H1 (cell line): ENCODE measurements at regions not wholly inside any gene's neighbourhood (a gene's known extent, or its start where the extent isn't known, plus 50 kb on each side); places are given as distances from the start of the nearest gene placed in this dataset.
"Not testable (repeated sequence)": the region's sequence is repeated elsewhere in the genome, so short reads cannot be mapped to it uniquely, and the experiment has no call there.

Experiments
- CTCF ChIA-PET: fragments of 300-600 bp; sonication (Branson Sonifier 250); formaldehyde crosslinking; loops from one replicate; lab custom pipeline; 2021; ENCODE audit not compliant: partially characterized antibody; lab: Charles Lee
- POLR2A ChIA-PET: fragments of 300-600 bp; sonication (Branson Sonifier 250); formaldehyde crosslinking; loops from one replicate; lab custom pipeline; 2021; ENCODE audit warnings: inconsistent platforms; ENCODE audit not compliant: partially characterized antibody; lab: Charles Lee
- DNase-seq, 2 experiments: peaks; one replicate each; pipeline versions ENCODE4 v3.0.0 to v3.0.0-alpha.2; 2010 to 2022; ENCODE audit warnings: low spot score in 2 of 2, low read depth in 1 of 2, mixed read lengths in 1 of 2
- FAIRE-seq: peaks from 2 replicates; lab custom pipeline; 2011; peaks lifted over from hg19 to GRCh38; lab: Jason Lieb, UNC
- H2AFZ ChIP-seq: 2 replicates; pipeline ENCODE4 v1.8.1; 2012; ENCODE audit warnings: low read length, inconsistent platforms
- H2AK5ac ChIP-seq: 2 replicates; pipeline ENCODE4 v1.6.1; 2013; ENCODE audit warnings: low read depth, low read length
- H2BK120ac ChIP-seq: replicated peaks from 2 replicates; pipeline ENCODE3; 2013; ENCODE audit warnings: low read depth, low read length, inconsistent platforms
- H2BK12ac ChIP-seq: 2 replicates; pipeline ENCODE4 v1.6.1; 2013; ENCODE audit warnings: low read depth, low read length
- H2BK15ac ChIP-seq: 2 replicates; pipeline ENCODE4 v1.6.1; 2013; ENCODE audit warnings: low read length
- H2BK20ac ChIP-seq: 2 replicates; pipeline ENCODE4 v1.6.1; 2013; ENCODE audit warnings: low read length
- H2BK5ac ChIP-seq: 2 replicates; pipeline ENCODE4 v1.6.1; 2013; ENCODE audit warnings: low read depth, low read length
- H3K14ac ChIP-seq: 2 replicates; pipeline ENCODE4 v1.6.1; 2013; ENCODE audit warnings: inconsistent platforms; ENCODE audit not compliant: insufficient read length
- H3K18ac ChIP-seq: 2 replicates; pipeline ENCODE4 v1.6.1; 2013; ENCODE audit warnings: low read length; ENCODE audit errors: extremely low read depth
- H3K23ac ChIP-seq: 2 replicates; pipeline ENCODE4 v1.6.1; 2013; ENCODE audit warnings: inconsistent platforms; ENCODE audit not compliant: insufficient read length
- H3K23me2 ChIP-seq: 2 replicates; pipeline ENCODE4 v1.6.1; 2013; ENCODE audit warnings: low read depth, low read length
- H3K27ac ChIP-seq: 2 replicates; pipeline ENCODE4 v1.6.1; 2011; ENCODE audit warnings: low read depth, low read length, inconsistent platforms
- H3K27me3 ChIP-seq, 4 experiments: replicated peaks in 1 of 4; 1 replicate in 1 of 4; 2 replicates in 3 of 4; pipeline versions ENCODE4 v1.6.1 to v1.8.1; 2011 to 2013; ENCODE audit warnings: low read length in 3 of 4, mild to moderate bottlenecking in 3 of 4, inconsistent platforms in 2 of 4, mixed read lengths in 2 of 4, moderate library complexity in 1 of 4; ENCODE audit not compliant: control insufficient read depth in 3 of 4, insufficient read depth in 3 of 4; ENCODE audit errors: extremely low read depth in 1 of 4
- H3K36me3 ChIP-seq, 4 experiments: 2 replicates each; pipeline versions ENCODE4 v1.6.1 to v1.8.1; 2011 to 2013; ENCODE audit warnings: mild to moderate bottlenecking in 4 of 4, low read length in 3 of 4, moderate library complexity in 2 of 4, control low read depth in 1 of 4, inconsistent platforms in 1 of 4; ENCODE audit not compliant: insufficient read depth in 4 of 4, control insufficient read depth in 2 of 4
- H3K4ac ChIP-seq: replicated peaks from 2 replicates; pipeline ENCODE3; 2013; ENCODE audit warnings: low read length, low read depth, mixed read lengths, inconsistent platforms; ENCODE audit not compliant: insufficient read length
- H3K4me1 ChIP-seq, 4 experiments: replicated peaks in 1 of 4; 1 replicate in 1 of 4; 2 replicates in 3 of 4; pipeline versions ENCODE4 v1.6.1 to v1.8.1; 2011 to 2013; ENCODE audit warnings: low read length in 3 of 4, inconsistent platforms in 2 of 4, mixed read lengths in 1 of 4; ENCODE audit not compliant: insufficient read depth in 4 of 4, control insufficient read depth in 3 of 4
- H3K4me2 ChIP-seq, 2 experiments: 2 replicates each; pipeline versions ENCODE4 v1.6.1 to v1.8.1; 2011 to 2013; ENCODE audit warnings: low read depth in 2 of 2, low read length in 2 of 2, control low read depth in 1 of 2, inconsistent platforms in 1 of 2, mild to moderate bottlenecking in 1 of 2; ENCODE audit not compliant: insufficient read depth in 1 of 2
- H3K4me3 ChIP-seq, 4 experiments: fragments of 200-600, 300-600 bp in 1 of 4; sonication (generic), shearing (Covaris generic), sonication (Bioruptor Twin) in 1 of 4; 2 replicates each; pipeline versions ENCODE4 v1.5.1 to v1.8.1; 2011 to 2016; ENCODE audit warnings: low read length in 4 of 4, low read depth in 3 of 4, control low read depth in 2 of 4, inconsistent platforms in 2 of 4, mild to moderate bottlenecking in 2 of 4, mixed read lengths in 1 of 4, moderate library complexity in 1 of 4; ENCODE audit not compliant: insufficient read depth in 2 of 4; ENCODE audit errors: extremely low read depth in 1 of 4
- H3K56ac ChIP-seq: replicated peaks from 2 replicates; pipeline ENCODE3; 2013; ENCODE audit warnings: low read depth, mild to moderate bottlenecking, mixed read lengths, low read length, inconsistent platforms; ENCODE audit not compliant: insufficient read length
- H3K79me1 ChIP-seq: 2 replicates; pipeline ENCODE4 v1.6.1; 2013; ENCODE audit warnings: low read depth, low read length, control low read depth
- H3K79me2 ChIP-seq, 2 experiments: 2 replicates each; pipeline versions ENCODE4 v1.6.1 to v1.8.1; 2012 to 2013; ENCODE audit warnings: low read length in 2 of 2, mild to moderate bottlenecking in 2 of 2, inconsistent platforms in 1 of 2; ENCODE audit not compliant: insufficient read depth in 2 of 2, control insufficient read depth in 1 of 2
- H3K9ac ChIP-seq, 4 experiments: replicated peaks in 1 of 4; 1 replicate in 1 of 4; 2 replicates in 3 of 4; pipeline versions ENCODE4 v1.6.1 to v1.8.1; 2011 to 2013; ENCODE audit warnings: low read depth in 3 of 4, low read length in 3 of 4, control low read depth in 2 of 4, mild to moderate bottlenecking in 2 of 4, moderate library complexity in 2 of 4, inconsistent platforms in 1 of 4; ENCODE audit errors: extremely low read depth in 1 of 4
- H3K9me3 ChIP-seq, 2 experiments: 2 replicates each; pipeline versions ENCODE4 v1.6.1 to v1.8.1; 2012 to 2013; ENCODE audit warnings: mild to moderate bottlenecking in 2 of 2, moderate library complexity in 2 of 2, control low read depth in 1 of 2, inconsistent platforms in 1 of 2, low read depth in 1 of 2, low read length in 1 of 2, mixed read lengths in 1 of 2; ENCODE audit not compliant: insufficient read depth in 2 of 2
- H4K20me1 ChIP-seq, 2 experiments: replicated peaks in 1 of 2; 2 replicates each; pipeline versions ENCODE3 to v1.8.1; 2011 to 2013; ENCODE audit warnings: inconsistent platforms in 2 of 2, low read length in 2 of 2, mild to moderate bottlenecking in 1 of 2; ENCODE audit not compliant: insufficient read depth in 2 of 2, control insufficient read depth in 1 of 2
- H4K5ac ChIP-seq: 2 replicates; pipeline ENCODE4 v1.6.1; 2013; ENCODE audit warnings: low read length, low read depth, mixed read lengths, inconsistent platforms; ENCODE audit not compliant: insufficient read length
- H4K8ac ChIP-seq: 2 replicates; pipeline ENCODE4 v1.8.0; 2013; ENCODE audit warnings: mild to moderate bottlenecking, moderate library complexity, low read length, inconsistent platforms; ENCODE audit not compliant: insufficient read depth; ENCODE audit errors: extremely low read depth
- H4K91ac ChIP-seq: replicated peaks from 2 replicates; pipeline ENCODE3; 2013; ENCODE audit warnings: low read length, mixed read lengths, inconsistent platforms; ENCODE audit not compliant: insufficient read length
- WGBS, 2 experiments: shearing (Covaris generic) in 1 of 2; methylation state at CpG; one replicate each; pipeline versions ENCODE4 v1.1.6 to v1.1.7; 2013 to 2015; ENCODE audit warnings: low lambda C conversion rate in 2 of 2, mixed read lengths in 2 of 2, inconsistent platforms in 1 of 2, low coverage in 1 of 2, missing lambda C conversion rate in 1 of 2; ENCODE audit not compliant: insufficient replicate concordance in 2 of 2, insufficient coverage in 1 of 2, insufficient read length in 1 of 2; ENCODE audit errors: extremely low coverage in 1 of 2, missing lambda C conversion rate in 1 of 2; 5-methylcytosine and 5-hydroxymethylcytosine counted together
- TF ChIP-seq, protein P1 (sequence below), 3 experiments: IDR thresholded peaks; 1 replicate in 2 of 3; 2 replicates in 1 of 3; pipeline versions ENCODE4 v1.5.1 to v1.6.1; 2011; ENCODE audit warnings: low read length in 3 of 3, mild to moderate bottlenecking in 3 of 3, inconsistent platforms in 2 of 3, low read depth in 1 of 3, moderate library complexity in 1 of 3; ENCODE audit not compliant: insufficient read depth in 1 of 3; ENCODE audit errors: control extremely low read depth in 1 of 3

DNA sequence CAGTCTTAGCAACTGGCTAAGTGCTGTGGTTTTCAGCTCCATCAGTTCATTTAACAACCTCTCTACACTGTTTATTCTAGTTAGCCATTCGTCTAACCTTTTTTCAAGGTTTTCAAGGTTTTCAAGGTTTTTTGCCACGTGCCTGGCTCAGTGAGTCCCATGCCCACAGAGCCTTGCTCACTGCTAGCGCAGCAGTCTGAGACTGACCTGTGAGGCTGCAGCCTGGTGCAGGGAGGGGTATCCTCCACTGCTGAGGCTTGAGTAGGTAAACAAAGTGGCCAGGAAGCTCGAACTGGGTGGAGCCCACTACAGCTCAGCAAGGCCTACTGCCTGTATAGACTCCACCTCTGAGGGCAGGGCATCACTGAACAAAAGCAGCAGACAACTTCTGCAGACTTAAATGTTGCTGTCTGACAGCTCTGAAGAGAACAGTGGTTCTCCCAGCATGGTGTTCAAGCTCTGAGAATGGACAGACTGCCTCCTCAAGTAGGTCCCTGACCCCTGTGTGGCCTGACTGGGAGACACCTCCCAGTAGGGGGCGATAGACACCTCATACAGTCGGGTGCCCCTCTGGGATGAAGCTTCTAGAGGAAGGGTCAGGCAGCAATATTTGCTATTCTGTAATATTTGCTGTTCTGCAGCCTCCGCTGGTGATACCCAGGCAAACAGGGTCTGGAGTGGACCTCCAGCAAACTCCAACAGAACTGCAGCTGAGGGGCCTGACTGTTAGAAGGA, 424.7 kb upstream of the DDI1 start:
- H2AFZ ChIP-seq, H3K79me2 ChIP-seq, H2BK120ac ChIP-seq, H2BK20ac ChIP-seq, H3K9ac ChIP-seq, H3K23me2 ChIP-seq, H3K36me3 ChIP-seq, H2BK15ac ChIP-seq, H3K4me1 ChIP-seq, H4K20me1 ChIP-seq, H4K91ac ChIP-seq, H3K27ac ChIP-seq, H3K4me2 ChIP-seq, H3K27me3 ChIP-seq, H4K8ac ChIP-seq, H3K18ac ChIP-seq, POLR2A ChIA-PET, H3K4ac ChIP-seq, H2BK5ac ChIP-seq, H2AK5ac ChIP-seq, H3K9me3 ChIP-seq, H3K4me3 ChIP-seq, H3K79me1 ChIP-seq, H4K5ac ChIP-seq, H3K56ac ChIP-seq, H3K14ac ChIP-seq, FAIRE-seq, H3K23ac ChIP-seq: not testable (repeated sequence)
- TF ChIP-seq, protein P1, sequence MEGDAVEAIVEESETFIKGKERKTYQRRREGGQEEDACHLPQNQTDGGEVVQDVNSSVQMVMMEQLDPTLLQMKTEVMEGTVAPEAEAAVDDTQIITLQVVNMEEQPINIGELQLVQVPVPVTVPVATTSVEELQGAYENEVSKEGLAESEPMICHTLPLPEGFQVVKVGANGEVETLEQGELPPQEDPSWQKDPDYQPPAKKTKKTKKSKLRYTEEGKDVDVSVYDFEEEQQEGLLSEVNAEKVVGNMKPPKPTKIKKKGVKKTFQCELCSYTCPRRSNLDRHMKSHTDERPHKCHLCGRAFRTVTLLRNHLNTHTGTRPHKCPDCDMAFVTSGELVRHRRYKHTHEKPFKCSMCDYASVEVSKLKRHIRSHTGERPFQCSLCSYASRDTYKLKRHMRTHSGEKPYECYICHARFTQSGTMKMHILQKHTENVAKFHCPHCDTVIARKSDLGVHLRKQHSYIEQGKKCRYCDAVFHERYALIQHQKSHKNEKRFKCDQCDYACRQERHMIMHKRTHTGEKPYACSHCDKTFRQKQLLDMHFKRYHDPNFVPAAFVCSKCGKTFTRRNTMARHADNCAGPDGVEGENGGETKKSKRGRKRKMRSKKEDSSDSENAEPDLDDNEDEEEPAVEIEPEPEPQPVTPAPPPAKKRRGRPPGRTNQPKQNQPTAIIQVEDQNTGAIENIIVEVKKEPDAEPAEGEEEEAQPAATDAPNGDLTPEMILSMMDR (IDR thresholded peaks at IDR 0.05; ENCODE audit: control extremely low read depth in 1 of 3, insufficient read depth in 1 of 3, low read depth in 1 of 3, low read length in 3 of 3): peak in 1 of 3 experiments; percentile 23; a peak in 1 of 4 replicates
- H2BK12ac ChIP-seq: 0 out of 2 replicates have a peak overlapping the region, but pooled peaks have one; percentile 17
- CTCF ChIA-PET: interaction anchor here (0.8 to 3.0 kb wide), 8 partner anchors 10 to 354 kb away, joined by 3 to 21 read pairs (median 4); no protein-coding TSS in a partner anchor
- WGBS, 2 experiments: 92% methylated on average over 7 of the region's 7 CpGs; no CpG with 5 or more reads in 1 of the 2 experiments
- DNase-seq: peak in 1 of 2 experiments; percentile 48
